ENCODE measurements at regions not wholly inside any gene's neighbourhood (a gene's known extent, or its start where the extent isn't known, plus 50 kb on each side); places are given as distances from the start of the nearest gene placed in this dataset.

GRCh38 chr18:61973273-61974115 lies 80.7 kb upstream of the RNF152 start:
- no peak for TF ChIP-seq CTCF (IDR thresholded peaks at IDR 0.05; ENCODE audit: low read length)
- TF ChIP-seq EZH2 (IDR thresholded peaks at IDR 0.05; ENCODE audit: borderline replicate concordance, low read length): no peak

Data from OCI-LY1 (cell line).